ENCODE measurements at regions not wholly inside any gene's neighbourhood (a gene's known extent, or its start where the extent isn't known, plus 50 kb on each side); places are given as distances from the start of the nearest gene placed in this dataset.

DNA sequence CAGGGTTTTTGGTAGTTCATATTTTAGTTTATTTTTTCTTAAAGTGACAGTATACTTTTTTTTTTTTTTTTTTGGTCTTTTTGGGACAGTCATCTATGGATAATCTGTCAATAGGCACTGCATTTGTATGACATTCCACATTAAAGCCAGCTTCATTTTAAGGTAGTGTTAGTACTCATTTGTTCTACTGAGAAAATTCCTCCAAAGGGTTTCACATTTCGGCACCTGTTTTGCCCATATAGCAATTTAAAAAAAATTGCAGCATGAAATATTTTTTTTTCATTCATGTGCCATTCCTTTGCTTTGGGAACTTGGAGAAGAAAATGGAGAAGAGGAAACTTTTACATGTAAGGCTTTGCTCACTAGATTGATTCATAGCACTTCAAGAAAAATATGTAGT, 276.3 kb upstream of the TCF4 start:
- TF ChIP-seq, protein P1, sequence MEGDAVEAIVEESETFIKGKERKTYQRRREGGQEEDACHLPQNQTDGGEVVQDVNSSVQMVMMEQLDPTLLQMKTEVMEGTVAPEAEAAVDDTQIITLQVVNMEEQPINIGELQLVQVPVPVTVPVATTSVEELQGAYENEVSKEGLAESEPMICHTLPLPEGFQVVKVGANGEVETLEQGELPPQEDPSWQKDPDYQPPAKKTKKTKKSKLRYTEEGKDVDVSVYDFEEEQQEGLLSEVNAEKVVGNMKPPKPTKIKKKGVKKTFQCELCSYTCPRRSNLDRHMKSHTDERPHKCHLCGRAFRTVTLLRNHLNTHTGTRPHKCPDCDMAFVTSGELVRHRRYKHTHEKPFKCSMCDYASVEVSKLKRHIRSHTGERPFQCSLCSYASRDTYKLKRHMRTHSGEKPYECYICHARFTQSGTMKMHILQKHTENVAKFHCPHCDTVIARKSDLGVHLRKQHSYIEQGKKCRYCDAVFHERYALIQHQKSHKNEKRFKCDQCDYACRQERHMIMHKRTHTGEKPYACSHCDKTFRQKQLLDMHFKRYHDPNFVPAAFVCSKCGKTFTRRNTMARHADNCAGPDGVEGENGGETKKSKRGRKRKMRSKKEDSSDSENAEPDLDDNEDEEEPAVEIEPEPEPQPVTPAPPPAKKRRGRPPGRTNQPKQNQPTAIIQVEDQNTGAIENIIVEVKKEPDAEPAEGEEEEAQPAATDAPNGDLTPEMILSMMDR (IDR thresholded peaks at IDR 0.05): no peak
- TF ChIP-seq POLR2A (IDR thresholded peaks at IDR 0.05) (no peak), EP300 (IDR thresholded peaks at IDR 0.05) (no peak)

All from ovary (tissue), 3 donors.